ENCODE measurements at regions not wholly inside any gene's neighbourhood (a gene's known extent, or its start where the extent isn't known, plus 50 kb on each side); places are given as distances from the start of the nearest gene placed in this dataset.

GRCh38 chr19:30310602-30311263 is 61.5 kb upstream of the ZNF536 start:
- Histone ChIP-seq H3K79me2 (ENCODE audit: insufficient read depth) (no peaks in the 10 kb centered on the region), H2AFZ (ENCODE audit: low read depth) (no peak overlapping the region), H3K4me2 (no peak overlapping the region), H3K4me3 (ENCODE audit: low read depth in 2 of 2, low read length in 1 of 2) (no peak overlapping the region), H3K9me2 (no peaks in the 10 kb centered on the region), H4K20me1 (ENCODE audit: insufficient read depth) (no peaks in the 10 kb centered on the region), H3F3A (replicated peaks; ENCODE audit: insufficient read depth) (no peaks in the 10 kb centered on the region), H3K9me3 (no peaks in the 10 kb centered on the region), H3K27me3 (ENCODE audit: insufficient read depth) (no peaks in the 10 kb centered on the region), H3K9ac (no peak overlapping the region), H3K36me3 (replicated peaks in 1 of 2; ENCODE audit: control insufficient read depth in 1 of 2, insufficient read depth in 2 of 2, low read length in 1 of 2) (no peaks in the 10 kb centered on the region), H3K4me1 (ENCODE audit: control insufficient read depth in 1 of 2, insufficient read depth in 2 of 2, low read depth in 1 of 2, low read length in 1 of 2) (no peaks in the 10 kb centered on the region; a peak in 1 of 4 replicates), H3K27ac (ENCODE audit: low read depth in 2 of 2, low read length in 1 of 2) (no peak overlapping the region)
- no peak for DNase-seq
- ChIA-PET CTCF (no interaction called here), POLR2A (no interaction called here)
- TF ChIP-seq TEAD4 (IDR thresholded peaks at IDR 0.05; ENCODE audit: borderline replicate concordance, insufficient read depth), result no peak
- no peak for TF ChIP-seq JUND (IDR thresholded peaks at IDR 0.05)
- no peak for TF ChIP-seq REST (IDR thresholded peaks at IDR 0.05; ENCODE audit: low read depth, low read length)
- no peak for TF ChIP-seq CTCF (IDR thresholded peaks at IDR 0.05)
- no peak for TF ChIP-seq EP300 (IDR thresholded peaks at IDR 0.05; ENCODE audit: borderline replicate concordance in 1 of 2, low read depth in 1 of 2, low read length in 1 of 2)
- TF ChIP-seq MXI1 (IDR thresholded peaks at IDR 0.05; ENCODE audit: low read depth, low read length), result no peak
- no peak for TF ChIP-seq POLR2AphosphoS5 (IDR thresholded peaks at IDR 0.05; ENCODE audit: low read depth, low read length)
- TF ChIP-seq YY1 (IDR thresholded peaks at IDR 0.05; ENCODE audit: low read depth), result no peak
- no peak for TF ChIP-seq RCOR1 (IDR thresholded peaks at IDR 0.05; ENCODE audit: low read length)
- 38% methylated on average over 7 of the region's 16 CpGs for WGBS (ENCODE audit: low lambda C conversion rate)

- Histone ChIP-seq H4K20me1 (ENCODE audit: insufficient read depth) (no peaks in the 10 kb centered on the region), H3K79me2 (ENCODE audit: insufficient read depth) (no peaks in the 10 kb centered on the region), H3K27ac (ENCODE audit: low read depth in 2 of 2, low read length in 1 of 2) (no peak overlapping the region), H3K27me3 (ENCODE audit: insufficient read depth) (no peaks in the 10 kb centered on the region), H3K9me3 (no peaks in the 10 kb centered on the region), H3K36me3 (replicated peaks in 1 of 2; ENCODE audit: control insufficient read depth in 1 of 2, insufficient read depth in 2 of 2, low read length in 1 of 2) (no peaks in the 10 kb centered on the region), H3K4me2 (no peak overlapping the region), H3F3A (replicated peaks; ENCODE audit: insufficient read depth) (no peaks in the 10 kb centered on the region), H2AFZ (ENCODE audit: low read depth) (no peak overlapping the region), H3K4me1 (ENCODE audit: control insufficient read depth in 1 of 2, insufficient read depth in 2 of 2, low read depth in 1 of 2, low read length in 1 of 2) (no peaks in the 10 kb centered on the region; a peak in 1 of 4 replicates), H3K4me3 (ENCODE audit: low read depth in 2 of 2, low read length in 1 of 2) (no peak overlapping the region), H3K9ac (no peak overlapping the region), H3K9me2 (no peaks in the 10 kb centered on the region)
- no peak for DNase-seq
- 50% methylated on average over 7 of the region's 7 CpGs for WGBS (ENCODE audit: low lambda C conversion rate)
- ChIA-PET POLR2A (no interaction called here), CTCF (no interaction called here)
- TF ChIP-seq TAF1 (IDR thresholded peaks at IDR 0.05; ENCODE audit: borderline replicate concordance, low read depth, low read length) (no peak), GATA2 (CRISPR knock-in tag; IDR thresholded peaks at IDR 0.05) (no peak), TCF12 (IDR thresholded peaks at IDR 0.05) (no peak), RAD21 (IDR thresholded peaks at IDR 0.05; ENCODE audit: low read length) (no peak), EZH2phosphoT487 (IDR thresholded peaks at IDR 0.05; ENCODE audit: borderline replicate concordance, low read depth) (no peak), ZBTB33 (IDR thresholded peaks at IDR 0.05; ENCODE audit: borderline replicate concordance, low read depth) (no peak), NRF1 (IDR thresholded peaks at IDR 0.05; ENCODE audit: low read depth, low read length) (no peak), TEAD4 (IDR thresholded peaks at IDR 0.05; ENCODE audit: borderline replicate concordance, insufficient read depth) (no peak), POLR2AphosphoS5 (IDR thresholded peaks at IDR 0.05; ENCODE audit: low read depth, low read length) (no peak)
These were observed 60.3 kb upstream of the ZNF536 start for GRCh38 chr19:30311911-30312310.

Data from SK-N-SH (cell line).